ENCODE measurements at regions not wholly inside any gene's neighbourhood (a gene's known extent, or its start where the extent isn't known, plus 50 kb on each side); places are given as distances from the start of the nearest gene placed in this dataset.

GRCh38 chr11:109849051-109849450 is 244.1 kb upstream of the ZC3H12C start:
- DNase-seq, result no peak
- CTCF ChIA-PET (ENCODE audit: partially characterized antibody), result no interaction called here
- no peaks in the 10 kb centered on the region for H3K4me1 ChIP-seq (ENCODE audit: insufficient read depth, low read length)
- Mint-ChIP-seq H3K4me3 (no peak overlapping the region), H3K9me3 (peaks cover 0 to 3% (median 0%) of the 10 kb centered on the region in 8 donors), H3K4me1 (no peaks in the 10 kb centered on the region), H3K36me3 (no peaks in the 10 kb centered on the region), H3K27me3 (peaks cover 0 to 2% of the 10 kb centered on the region in 2 donors), H3K27ac (no peak overlapping the region)
- intact Hi-C loops (cut with micrococcal nuclease), result no loop called here
- no peaks in the 10 kb centered on the region for H3K36me3 ChIP-seq (ENCODE audit: insufficient read depth, low read length)
- no peak overlapping the region for H3K27ac ChIP-seq (ENCODE audit: low read depth, low read length)
- no peak overlapping the region for H3K4me3 ChIP-seq (ENCODE audit: low read length in 2 of 2)
- POLR2A ChIA-PET (ENCODE audit: partially characterized antibody), result no interaction called here
- no peaks in the 10 kb centered on the region for H3K9me3 ChIP-seq (ENCODE audit: control insufficient read depth in 1 of 2, low read length in 2 of 2)
- H3K27me3 ChIP-seq (ENCODE audit: insufficient read depth, low read length), result no peaks in the 10 kb centered on the region

GRCh38 chr11:109849946-109850345 is 243.2 kb upstream of the ZC3H12C start:
- H3K9me3 Mint-ChIP-seq, result peaks cover 0 to 3% (median 0%) of the 10 kb centered on the region in 8 donors
- H3K36me3 ChIP-seq (ENCODE audit: insufficient read depth, low read length), result no peaks in the 10 kb centered on the region
- peaks cover 0 to 2% of the 10 kb centered on the region in 2 donors for H3K27me3 Mint-ChIP-seq
- no peak overlapping the region for H3K27ac Mint-ChIP-seq
- H3K9me3 ChIP-seq (ENCODE audit: control insufficient read depth in 1 of 2, low read length in 2 of 2), result no peaks in the 10 kb centered on the region
- no peaks in the 10 kb centered on the region for H3K4me1 Mint-ChIP-seq
- no peak for DNase-seq
- no peak overlapping the region for H3K27ac ChIP-seq (ENCODE audit: low read depth, low read length)
- H3K36me3 Mint-ChIP-seq, result no peaks in the 10 kb centered on the region
- H3K4me3 ChIP-seq (ENCODE audit: low read length in 2 of 2), result no peak overlapping the region
- H3K27me3 ChIP-seq (ENCODE audit: insufficient read depth, low read length), result no peaks in the 10 kb centered on the region
- H3K4me1 ChIP-seq (ENCODE audit: insufficient read depth, low read length), result no peaks in the 10 kb centered on the region
- CTCF ChIA-PET (ENCODE audit: partially characterized antibody), result no interaction called here
- H3K4me3 Mint-ChIP-seq, result no peak overlapping the region
- POLR2A ChIA-PET (ENCODE audit: partially characterized antibody), result no interaction called here
- intact Hi-C loops (cut with micrococcal nuclease), result no loop called here

DNA sequence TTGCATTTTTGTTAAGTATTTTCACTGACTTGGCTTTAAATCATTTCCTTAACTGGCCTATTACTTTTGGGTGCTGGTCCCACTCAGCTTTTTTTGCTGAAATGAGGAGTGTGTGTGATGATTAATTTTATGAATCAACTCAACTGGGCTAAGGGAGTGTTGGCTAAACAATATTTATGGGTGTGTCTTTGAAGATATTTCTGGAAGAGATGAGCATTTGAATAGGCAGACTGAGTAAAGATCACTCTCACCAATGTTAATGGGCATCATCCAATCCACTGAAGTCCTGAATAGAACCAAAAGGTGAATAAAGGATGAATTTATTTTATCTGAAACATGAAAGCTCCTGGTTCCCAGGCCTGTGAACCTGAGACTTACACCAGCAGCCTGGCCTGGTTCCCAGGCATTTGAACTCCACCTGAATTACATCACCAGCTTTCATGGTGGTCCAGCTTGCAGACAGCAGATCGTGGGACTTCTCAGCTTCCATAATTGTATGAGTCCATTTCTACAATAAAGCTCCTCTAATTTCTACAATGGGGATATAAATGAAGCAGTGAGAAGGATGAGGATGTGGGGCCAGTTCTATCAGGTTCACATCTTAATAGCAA is 241.3 kb upstream of the ZC3H12C start:
- no peaks in the 10 kb centered on the region for H3K4me1 Mint-ChIP-seq
- H3K27me3 Mint-ChIP-seq, result peaks cover 0 to 2% of the 10 kb centered on the region in 2 donors
- Histone ChIP-seq H3K9me3 (ENCODE audit: control insufficient read depth in 1 of 2, low read length in 2 of 2) (no peaks in the 10 kb centered on the region), H3K4me3 (ENCODE audit: low read length in 2 of 2) (no peak overlapping the region), H3K4me1 (ENCODE audit: insufficient read depth, low read length) (no peaks in the 10 kb centered on the region), H3K27me3 (ENCODE audit: insufficient read depth, low read length) (no peaks in the 10 kb centered on the region), H3K27ac (ENCODE audit: low read depth, low read length) (no peak overlapping the region), H3K36me3 (ENCODE audit: insufficient read depth, low read length) (no peaks in the 10 kb centered on the region)
- no peak for DNase-seq
- H3K4me3 Mint-ChIP-seq, result no peak overlapping the region
- H3K36me3 Mint-ChIP-seq, result no peaks in the 10 kb centered on the region
- peaks cover 0 to 3% (median 0%) of the 10 kb centered on the region in 8 donors for H3K9me3 Mint-ChIP-seq
- intact Hi-C loops (cut with micrococcal nuclease), result no loop called here
- POLR2A ChIA-PET (ENCODE audit: partially characterized antibody), result no interaction called here
- CTCF ChIA-PET (ENCODE audit: partially characterized antibody), result no interaction called here
- H3K27ac Mint-ChIP-seq, result no peak overlapping the region

DNA sequence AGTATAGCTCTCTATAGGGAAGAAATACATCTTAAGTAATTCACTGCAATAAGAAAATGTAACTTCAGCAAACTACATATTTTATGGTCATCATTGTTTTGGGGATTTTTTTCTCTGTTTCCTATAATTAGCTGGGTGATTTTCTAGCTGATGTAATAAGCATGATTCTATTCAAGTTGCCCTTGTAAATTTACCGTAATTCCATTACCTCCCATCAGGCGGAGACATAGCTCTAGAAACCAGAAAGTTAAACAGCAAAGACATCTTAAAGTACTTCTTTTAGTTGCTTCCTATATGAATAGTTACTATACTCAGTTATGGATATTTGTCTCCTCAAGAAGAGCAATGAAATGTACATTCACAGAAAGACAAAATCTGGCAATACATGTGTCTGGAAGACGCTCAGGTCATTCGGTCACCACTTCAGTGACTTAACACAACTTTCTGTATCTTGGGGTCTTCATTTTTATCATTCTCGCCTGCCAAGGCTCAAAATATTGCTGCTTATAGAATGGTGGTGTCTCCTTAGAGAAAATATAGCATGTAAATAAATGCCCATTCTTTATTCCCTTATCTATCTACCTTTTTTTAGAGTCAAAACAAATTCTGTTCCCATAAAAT is 239.9 kb upstream of the ZC3H12C start:
- Histone ChIP-seq H3K4me3 (ENCODE audit: low read length in 2 of 2) (no peak overlapping the region), H3K4me1 (ENCODE audit: insufficient read depth, low read length) (no peaks in the 10 kb centered on the region), H3K27ac (ENCODE audit: low read depth, low read length) (no peak overlapping the region), H3K36me3 (ENCODE audit: insufficient read depth, low read length) (no peaks in the 10 kb centered on the region), H3K9me3 (ENCODE audit: control insufficient read depth in 1 of 2, low read length in 2 of 2) (no peaks in the 10 kb centered on the region), H3K27me3 (ENCODE audit: insufficient read depth, low read length) (no peaks in the 10 kb centered on the region)
- Mint-ChIP-seq H3K9me3 (peaks cover 0 to 3% (median 0%) of the 10 kb centered on the region in 8 donors), H3K4me1 (no peaks in the 10 kb centered on the region), H3K36me3 (no peaks in the 10 kb centered on the region), H3K27me3 (no peaks in the 10 kb centered on the region), H3K4me3 (no peak overlapping the region), H3K27ac (no peak overlapping the region)
- CTCF ChIA-PET (ENCODE audit: partially characterized antibody), result no interaction called here
- intact Hi-C loops (cut with micrococcal nuclease), result no loop called here
- no peak for DNase-seq
- POLR2A ChIA-PET (ENCODE audit: partially characterized antibody), result no interaction called here

GRCh38 chr11:109854731-109855130 is 238.5 kb upstream of the ZC3H12C start:
- Mint-ChIP-seq H3K27me3 (no peaks in the 10 kb centered on the region), H3K4me1 (no peaks in the 10 kb centered on the region), H3K4me3 (no peak overlapping the region), H3K9me3 (peaks cover 0 to 1% (median 0%) of the 10 kb centered on the region in 8 donors), H3K36me3 (no peaks in the 10 kb centered on the region), H3K27ac (no peak overlapping the region)
- no peak for DNase-seq
- Histone ChIP-seq H3K27ac (ENCODE audit: low read depth, low read length) (no peak overlapping the region), H3K4me1 (ENCODE audit: insufficient read depth, low read length) (no peaks in the 10 kb centered on the region), H3K36me3 (ENCODE audit: insufficient read depth, low read length) (no peaks in the 10 kb centered on the region), H3K9me3 (ENCODE audit: control insufficient read depth in 1 of 2, low read length in 2 of 2) (no peaks in the 10 kb centered on the region), H3K27me3 (ENCODE audit: insufficient read depth, low read length) (no peaks in the 10 kb centered on the region), H3K4me3 (ENCODE audit: low read length in 2 of 2) (no peak overlapping the region)
- ChIA-PET POLR2A (ENCODE audit: partially characterized antibody) (no interaction called here), CTCF (ENCODE audit: partially characterized antibody) (interaction anchor here (1.1 kb wide), 1 partner anchor 8 kb away, joined by 3 read pairs; no protein-coding TSS in a partner anchor)
- intact Hi-C loops (cut with micrococcal nuclease), result no loop called here

DNA sequence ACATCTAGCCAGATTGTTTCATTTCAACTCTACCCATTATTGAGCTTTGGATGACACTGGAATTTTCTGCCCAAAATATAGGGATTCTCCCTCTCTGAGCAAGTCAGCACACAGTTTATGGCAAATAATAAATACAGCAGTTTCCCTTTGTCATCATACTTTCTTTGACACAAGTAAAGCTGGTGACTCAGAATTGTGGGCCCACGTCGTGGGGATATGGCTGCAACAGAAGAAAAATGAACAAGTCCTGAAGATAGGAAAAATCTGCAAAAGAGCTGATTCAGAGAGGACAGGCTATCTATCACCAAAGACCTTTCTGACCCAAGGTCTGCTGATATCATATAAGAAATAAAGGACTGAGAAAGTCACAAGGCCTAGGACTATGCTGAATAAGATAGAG is 236.3 kb upstream of the ZC3H12C start:
- Mint-ChIP-seq H3K9me3 (peaks cover 0 to 2% (median 0%) of the 10 kb centered on the region in 8 donors), H3K27me3 (no peaks in the 10 kb centered on the region), H3K4me3 (no peak overlapping the region), H3K36me3 (no peaks in the 10 kb centered on the region), H3K4me1 (no peaks in the 10 kb centered on the region), H3K27ac (no peak overlapping the region)
- ChIA-PET CTCF (ENCODE audit: partially characterized antibody) (no interaction called here), POLR2A (ENCODE audit: partially characterized antibody) (no interaction called here)
- intact Hi-C loops (cut with micrococcal nuclease), result no loop called here
- H3K9me3 ChIP-seq (ENCODE audit: control insufficient read depth in 1 of 2, low read length in 2 of 2), result no peaks in the 10 kb centered on the region
- DNase-seq, result no peak
- H3K36me3 ChIP-seq (ENCODE audit: insufficient read depth, low read length), result no peaks in the 10 kb centered on the region
- H3K4me1 ChIP-seq (ENCODE audit: insufficient read depth, low read length), result no peaks in the 10 kb centered on the region
- H3K27me3 ChIP-seq (ENCODE audit: insufficient read depth, low read length), result no peaks in the 10 kb centered on the region
- no peak overlapping the region for H3K4me3 ChIP-seq (ENCODE audit: low read length in 2 of 2)
- H3K27ac ChIP-seq (ENCODE audit: low read depth, low read length), result no peak overlapping the region

DNA sequence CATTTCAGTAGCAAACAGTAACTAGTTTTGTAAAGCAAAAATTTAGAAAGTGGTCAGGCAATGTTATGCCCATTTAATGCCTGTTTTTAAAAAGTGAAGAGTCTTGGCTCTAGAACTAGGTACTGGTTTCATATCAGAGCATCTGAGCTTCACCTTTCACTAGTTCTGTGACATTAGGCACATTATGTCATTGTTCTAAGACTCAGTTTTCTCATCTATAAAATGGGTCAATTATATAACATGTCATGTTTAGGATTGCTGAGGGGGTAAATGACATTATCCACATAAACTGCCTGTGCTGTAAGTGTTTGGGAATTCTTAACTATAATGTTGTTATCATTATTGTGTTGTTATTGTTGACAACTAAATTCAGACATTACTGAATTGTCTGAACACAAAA is 235.6 kb upstream of the ZC3H12C start:
- no peaks in the 10 kb centered on the region for H3K36me3 Mint-ChIP-seq
- no peak overlapping the region for H3K27ac Mint-ChIP-seq
- POLR2A ChIA-PET (ENCODE audit: partially characterized antibody), result no interaction called here
- no peaks in the 10 kb centered on the region for H3K27me3 Mint-ChIP-seq
- no peaks in the 10 kb centered on the region for H3K4me1 ChIP-seq (ENCODE audit: insufficient read depth, low read length)
- no peaks in the 10 kb centered on the region for H3K27me3 ChIP-seq (ENCODE audit: insufficient read depth, low read length)
- no peak overlapping the region for H3K4me3 Mint-ChIP-seq
- H3K27ac ChIP-seq (ENCODE audit: low read depth, low read length), result no peak overlapping the region
- no peak overlapping the region for H3K4me3 ChIP-seq (ENCODE audit: low read length in 2 of 2)
- no peak for DNase-seq
- peaks cover 0 to 4% (median 0%) of the 10 kb centered on the region in 8 donors for H3K9me3 Mint-ChIP-seq
- H3K9me3 ChIP-seq (ENCODE audit: control insufficient read depth in 1 of 2, low read length in 2 of 2), result no peaks in the 10 kb centered on the region
- intact Hi-C loops (cut with micrococcal nuclease), result no loop called here
- H3K36me3 ChIP-seq (ENCODE audit: insufficient read depth, low read length), result no peaks in the 10 kb centered on the region
- CTCF ChIA-PET (ENCODE audit: partially characterized antibody), result no interaction called here
- no peaks in the 10 kb centered on the region for H3K4me1 Mint-ChIP-seq

Data from CD4-positive, alpha-beta memory T cell (primary cell).